ENCODE measurements at regions not wholly inside any gene's neighbourhood (a gene's known extent, or its start where the extent isn't known, plus 50 kb on each side); places are given as distances from the start of the nearest gene placed in this dataset.

GRCh38 chr18:53664575-53664974 is 559.9 kb downstream of the MBD2 start:
- TF ChIP-seq JUNB (CRISPR knock-in tag; conservative IDR thresholded peaks at IDR 0.05) (no peak), GATA2 (CRISPR knock-in tag; IDR thresholded peaks at IDR 0.05) (no peak), SIN3A (IDR thresholded peaks at IDR 0.05; ENCODE audit: borderline replicate concordance in 2 of 2, control insufficient read depth in 1 of 2, low read depth in 2 of 2, low read length in 2 of 2) (no peak), KDM1A (IDR thresholded peaks at IDR 0.05) (no peak), CBX5 (IDR thresholded peaks at IDR 0.05; ENCODE audit: borderline replicate concordance, low read depth) (no peak), DNMT1 (IDR thresholded peaks at IDR 0.05) (no peak), CTCF (IDR thresholded peaks at IDR 0.05 in 2 of 3, conservative IDR thresholded peaks at IDR 0.05 in 1 of 3; ENCODE audit: insufficient read depth in 2 of 3, low read depth in 1 of 3, low read length in 3 of 3) (no peak), POLR2A (conservative IDR thresholded peaks at IDR 0.05) (no peak)

All from K562 (cell line).